HG03439 (cell line): ENCODE measurements at regions not wholly inside any gene's neighbourhood (a gene's known extent, or its start where the extent isn't known, plus 50 kb on each side); places are given as distances from the start of the nearest gene placed in this dataset.
"Not testable (repeated sequence)": the region's sequence is repeated elsewhere in the genome, so short reads cannot be mapped to it uniquely, and the experiment has no call there.

Experiments used
- ATAC-seq: cut with Tn5 transposase; IDR thresholded peaks from one replicate; pipeline ENCODE4 v1.9.1; 2021; ENCODE audit warnings: mild to moderate bottlenecking, moderate library complexity; ENCODE audit not compliant: unreplicated experiment

DNA sequence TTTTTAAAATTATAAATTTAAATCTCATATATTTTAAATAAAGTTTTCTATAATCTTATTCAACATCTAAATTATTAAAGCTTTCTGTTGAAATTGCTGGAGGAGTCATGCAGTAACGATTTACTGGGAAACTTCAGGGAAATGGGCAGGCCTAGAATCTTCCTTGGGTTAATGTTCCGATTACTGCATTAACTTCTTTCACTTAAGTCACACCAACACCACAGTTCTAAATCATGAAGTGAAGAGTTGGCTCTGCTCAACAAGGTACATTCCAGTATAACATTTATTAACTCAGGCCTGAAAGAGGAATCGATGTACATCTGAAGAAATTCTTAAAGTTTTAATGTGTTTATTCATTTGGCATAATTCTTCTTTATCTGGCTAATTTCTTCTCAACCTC lies 244.3 kb downstream of the CCER1 start:
- no peak for ATAC-seq

DNA sequence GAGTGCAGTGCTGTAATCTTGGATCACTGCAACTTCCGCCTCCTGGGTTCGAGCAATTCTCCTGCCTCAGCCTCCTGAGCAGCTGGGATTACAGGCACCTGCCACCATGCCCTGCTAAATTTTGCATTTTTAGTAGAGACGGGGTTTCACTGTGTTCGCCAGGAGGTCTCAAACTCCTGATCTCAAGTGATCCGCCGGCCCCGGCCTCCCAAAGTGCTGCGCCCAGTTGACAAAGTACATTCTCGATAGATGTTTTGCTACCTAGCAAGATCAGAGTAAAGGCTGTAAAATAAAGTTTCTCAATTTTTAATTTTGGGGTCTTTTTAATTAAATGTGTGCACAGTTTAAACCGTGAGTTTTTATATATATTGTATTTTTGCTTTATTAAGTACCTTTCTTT lies 248.9 kb downstream of the CCER1 start:
- ATAC-seq: no peak

DNA sequence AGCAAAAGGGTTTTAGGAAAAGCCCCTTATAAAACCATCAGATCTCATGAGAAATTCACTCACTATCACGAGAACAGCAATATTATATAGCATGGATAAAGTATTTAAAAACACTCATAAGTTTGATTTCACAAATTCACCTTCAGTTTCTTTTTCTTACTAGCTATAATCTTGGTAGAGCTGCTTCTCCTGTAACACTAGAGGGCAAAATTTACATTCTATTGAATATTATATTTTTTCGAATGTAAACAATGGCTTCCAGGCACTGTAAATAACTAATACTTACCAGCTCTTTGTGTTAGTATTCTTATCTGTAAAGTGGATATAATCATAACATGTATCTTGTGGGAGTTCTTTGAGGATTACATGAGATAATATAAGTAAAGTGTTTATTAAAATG lies 259.6 kb downstream of the CCER1 start:
- no peak for ATAC-seq

DNA sequence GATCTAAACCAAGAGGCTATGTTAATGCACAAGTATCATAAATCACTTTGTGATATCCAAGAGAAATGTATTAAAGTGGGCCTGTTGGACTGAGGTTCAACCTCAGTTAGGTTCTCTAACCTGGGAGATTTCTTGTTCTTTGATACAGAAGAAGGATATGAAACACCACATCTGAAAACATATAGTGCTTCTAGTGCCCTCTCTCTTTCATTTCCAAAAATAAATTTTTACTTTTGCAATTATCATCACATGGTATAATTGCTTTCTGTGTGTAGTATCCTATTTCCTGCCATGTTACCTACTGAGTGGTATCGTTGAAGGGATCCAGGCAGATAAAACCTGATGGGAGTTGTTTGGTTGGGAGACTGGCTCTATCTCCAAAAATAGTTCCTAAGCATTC lies 264.9 kb downstream of the CCER1 start:
- ATAC-seq: no peak

GRCh38 chr12:90687682-90688081 lies 267.3 kb downstream of the CCER1 start:
- not testable (repeated sequence) for ATAC-seq

GRCh38 chr12:90683871-90684270 lies 271.1 kb downstream of the CCER1 start:
- ATAC-seq: no peak

DNA sequence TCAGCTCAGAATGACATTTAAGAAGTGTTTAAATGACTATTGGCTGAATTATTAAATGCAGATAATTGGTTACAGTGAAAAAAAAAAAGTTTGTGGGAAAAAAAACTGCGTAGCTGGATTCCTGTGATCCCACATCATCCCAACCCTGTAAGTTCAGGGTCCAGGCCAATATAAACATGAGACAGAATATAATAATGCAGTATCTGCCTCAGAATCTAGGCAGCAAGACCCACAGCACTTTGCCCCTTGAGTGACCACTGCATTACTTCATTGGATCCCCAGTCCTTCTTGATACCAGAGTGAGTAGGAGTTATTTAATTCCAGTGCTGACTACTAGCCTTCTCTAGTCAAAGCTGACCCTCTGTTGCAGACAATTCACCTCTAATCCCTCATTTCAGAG lies 272.6 kb downstream of the CCER1 start:
- ATAC-seq: no peak

DNA sequence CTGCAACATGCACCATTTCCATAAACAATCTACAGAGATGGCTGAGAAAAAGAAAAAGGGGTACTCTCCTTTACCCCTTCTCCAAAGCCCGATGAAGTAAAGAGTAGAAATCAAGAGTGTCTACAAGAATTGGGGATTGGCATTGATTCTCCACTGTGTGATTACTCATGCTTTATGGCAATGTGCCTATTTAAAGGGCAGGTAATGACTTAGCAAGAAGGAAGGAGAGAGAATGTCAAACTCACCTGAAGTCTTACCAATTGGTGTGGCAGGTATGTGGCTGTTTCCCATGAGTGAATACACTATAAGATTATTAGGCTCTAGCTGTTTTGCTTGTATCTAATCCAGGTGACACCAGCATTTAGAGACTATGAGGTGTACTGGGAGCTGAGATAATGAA lies 275.3 kb downstream of the CCER1 start:
- ATAC-seq: no peak

- ATAC-seq: no peak
Measured at GRCh38 chr12:90677552-90677951, 277.4 kb downstream of the CCER1 start.

- ATAC-seq: no peak
Measured at GRCh38 chr12:90677055-90677454, 277.9 kb downstream of the CCER1 start.

- no peak for ATAC-seq
Measured at GRCh38 chr12:90675106-90675505, 279.9 kb downstream of the CCER1 start.

DNA sequence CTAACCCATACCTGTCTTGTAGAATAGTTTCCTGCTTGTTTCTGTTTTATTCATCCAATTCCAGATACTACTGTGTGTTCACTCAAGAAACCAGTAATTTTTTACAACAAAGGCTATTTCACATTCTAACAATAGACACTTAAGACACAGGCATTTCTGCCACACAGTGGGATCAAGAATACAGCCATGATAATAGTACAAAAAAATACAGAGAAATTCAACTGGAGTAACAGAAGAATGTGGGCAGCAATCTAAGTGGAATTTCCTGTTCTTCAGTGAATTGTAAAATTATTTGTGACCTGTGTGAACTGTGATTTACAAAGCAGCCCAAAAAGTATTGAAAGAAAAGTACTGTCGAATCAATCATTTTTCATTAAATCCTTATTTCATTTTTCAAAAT lies 282.9 kb downstream of the CCER1 start:
- ATAC-seq: no peak

- ATAC-seq: not testable (repeated sequence)
Measured at GRCh38 chr12:90663949-90664348, 291.0 kb downstream of the CCER1 start.

- ATAC-seq: no peak
Measured at GRCh38 chr12:90659060-90659459, 295.9 kb downstream of the CCER1 start.

- ATAC-seq: no peak
Measured at GRCh38 chr12:90653040-90653439, 301.9 kb downstream of the CCER1 start.

- no peak for ATAC-seq
Measured at GRCh38 chr12:90652280-90652679, 302.7 kb downstream of the CCER1 start.

DNA sequence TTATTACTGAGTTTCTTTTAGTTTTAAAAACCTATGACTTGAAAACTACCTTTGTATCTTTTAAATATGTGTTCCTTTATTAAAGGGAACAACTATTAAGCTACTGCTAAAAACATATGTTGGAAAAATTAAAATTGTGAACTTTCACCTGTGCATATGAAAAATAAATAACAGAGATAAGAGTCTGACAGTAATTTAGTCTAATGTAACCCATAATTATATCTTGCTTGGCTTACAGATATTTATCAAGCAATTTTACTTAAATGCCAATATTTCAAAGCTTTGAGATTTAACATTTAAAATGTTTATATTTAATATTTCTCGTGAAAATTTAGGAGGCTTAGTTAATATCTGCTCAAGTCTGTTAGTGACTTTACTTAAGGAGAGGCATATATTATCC lies 309.8 kb downstream of the CCER1 start:
- no peak for ATAC-seq

DNA sequence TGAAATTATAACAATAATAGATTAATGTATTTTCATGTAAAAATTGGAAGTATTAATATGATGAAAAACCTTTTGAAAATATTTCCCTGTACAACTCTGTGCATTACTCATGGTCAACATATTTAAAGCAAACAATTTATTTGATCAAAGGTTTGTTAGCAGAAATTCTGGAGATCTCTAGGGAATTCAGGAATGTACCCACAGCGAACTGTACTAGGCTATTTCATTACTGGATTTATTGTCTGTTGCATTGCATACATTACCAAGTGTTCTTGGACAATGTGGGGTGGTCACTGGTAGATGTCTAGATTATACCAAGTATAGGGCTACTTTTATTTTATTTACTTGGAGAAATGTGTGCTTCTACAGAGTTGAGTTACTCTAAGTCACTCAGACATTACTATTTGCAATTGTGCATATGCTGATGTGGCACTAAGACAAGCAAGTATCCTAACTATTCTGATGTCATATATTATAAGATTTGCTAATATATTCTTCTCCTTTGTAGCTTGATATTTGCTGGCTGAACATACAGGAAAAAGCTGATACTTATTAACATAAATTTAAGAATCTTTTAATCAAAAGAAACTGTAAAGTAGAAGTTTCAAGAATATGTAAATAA lies 323.3 kb downstream of the CCER1 start:
- ATAC-seq: no peak

- no peak for ATAC-seq
Measured at GRCh38 chr12:90630006-90630405, 325.0 kb downstream of the CCER1 start.

DNA sequence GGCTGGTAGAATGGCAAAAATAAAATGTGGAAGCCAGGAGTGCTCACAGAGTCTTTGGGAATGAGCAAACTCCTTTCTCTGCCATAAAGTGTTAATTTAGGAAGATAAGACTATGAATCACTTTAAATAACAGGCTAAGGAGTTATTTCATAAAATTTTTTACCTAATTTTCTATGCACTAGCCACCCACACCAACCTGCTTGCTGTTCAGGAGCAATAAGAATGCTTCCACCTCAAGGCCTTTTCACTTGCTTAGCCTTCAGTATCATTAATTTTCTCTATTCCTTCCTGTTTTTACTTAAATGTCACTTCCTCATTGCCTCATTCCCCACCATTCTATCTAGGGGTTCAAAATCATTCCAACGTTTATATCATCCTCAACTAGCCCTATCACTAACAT lies 326.8 kb downstream of the CCER1 start:
- ATAC-seq: no peak

DNA sequence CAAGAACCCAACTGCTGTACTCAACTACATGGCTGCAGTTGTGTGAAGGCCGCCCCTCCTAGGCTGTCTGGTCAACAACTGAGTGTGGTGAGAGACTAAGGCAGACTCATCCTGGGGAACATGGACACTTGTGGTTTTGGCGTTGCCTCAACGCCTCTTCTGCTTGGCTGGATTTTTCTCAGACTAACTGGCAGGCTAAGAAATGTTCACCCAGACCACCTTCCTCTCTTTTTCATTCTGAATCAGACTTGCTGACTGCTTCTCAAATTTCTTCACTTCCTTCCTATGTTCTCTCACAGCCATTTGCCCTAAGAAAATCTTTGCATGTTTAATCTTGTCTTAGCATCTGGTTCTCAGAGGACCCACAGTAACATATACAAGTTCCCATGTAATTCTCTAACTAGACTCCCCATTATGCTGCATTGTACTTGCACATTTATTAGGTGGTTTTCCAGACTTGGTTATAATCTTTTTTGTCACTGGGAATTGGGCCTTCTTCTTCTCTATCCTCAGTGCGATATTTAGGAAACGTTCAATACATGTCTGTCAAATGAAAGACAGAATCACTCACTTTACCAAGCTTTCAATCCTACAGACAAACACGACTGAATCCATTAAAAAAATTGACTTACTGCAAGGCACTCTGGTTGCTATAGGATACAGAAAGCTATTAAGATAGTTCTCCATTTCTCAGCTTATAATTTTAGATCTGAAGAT lies 327.6 kb downstream of the CCER1 start:
- no peak for ATAC-seq

- no peak for ATAC-seq
Measured at GRCh38 chr12:90622431-90622830, 332.5 kb downstream of the CCER1 start.

GRCh38 chr12:90621927-90622326 lies 333.0 kb downstream of the CCER1 start:
- ATAC-seq: no peak
